HCT116 (cell line): ENCODE measurements at regions not wholly inside any gene's neighbourhood (a gene's known extent, or its start where the extent isn't known, plus 50 kb on each side); places are given as distances from the start of the nearest gene placed in this dataset.

ENCODE experiments used
- ATF3 ChIP-seq: IDR thresholded peaks from 2 replicates; pipeline ENCODE4 v1.6.1; 2012
- CBX3 ChIP-seq: IDR thresholded peaks from 2 replicates; pipeline ENCODE4 v1.6.1; 2012; ENCODE audit warnings: low read depth
- CTCF ChIP-seq, 3 experiments: fragments of 200-600 bp in 1 of 3; sonication (generic) in 1 of 3; IDR thresholded peaks in 2 of 3; conservative IDR thresholded peaks in 1 of 3; 2 replicates each; pipeline ENCODE4 v1.5.1; 2012 to 2017; ENCODE audit warnings: low read depth in 2 of 3, low read length in 2 of 3, antibody characterized with exemption in 1 of 3, borderline replicate concordance in 1 of 3, control low read depth in 1 of 3, mild to moderate bottlenecking in 1 of 3, mixed read lengths in 1 of 3, mixed run types in 1 of 3, moderate library complexity in 1 of 3; ENCODE audit not compliant: insufficient read depth in 1 of 3
- POLR2A ChIP-seq: IDR thresholded peaks from 2 replicates; pipeline ENCODE4 v1.7.0; 2011; ENCODE audit warnings: borderline replicate concordance; ENCODE audit not compliant: insufficient read depth, insufficient read length; ENCODE audit errors: extremely low read depth
- POLR2AphosphoS5 ChIP-seq: IDR thresholded peaks from 2 replicates; pipeline ENCODE4 v1.6.1; 2011; ENCODE audit warnings: mild to moderate bottlenecking, low read depth, low read length, moderate library complexity

GRCh38 chr11:45483416-45483815, 182.0 kb downstream of the CHST1 start:
- TF ChIP-seq ATF3 (no peak), POLR2AphosphoS5 (no peak), CTCF (IDR thresholded peaks at IDR 0.05 in 2 of 3, conservative IDR thresholded peaks at IDR 0.05 in 1 of 3; ENCODE audit: borderline replicate concordance in 1 of 3, insufficient read depth in 1 of 3, low read depth in 2 of 3, low read length in 2 of 3) (no peak), POLR2A (no peak), CBX3 (no peak)
